ENCODE measurements at regions not wholly inside any gene's neighbourhood (a gene's known extent, or its start where the extent isn't known, plus 50 kb on each side); places are given as distances from the start of the nearest gene placed in this dataset.
A peak's percentile ranks its signal among the peaks of the same experiment; 100 is the strongest.

GRCh38 chr12:11954181-11954580 is 116.6 kb upstream of the BCL2L14 start:
- no peak for TF ChIP-seq CTCF (IDR thresholded peaks at IDR 0.05)
- no peak overlapping the region for H3K4me3 ChIP-seq
- intact Hi-C loops (cut with DNase I), result no loop called here
- WGBS, 2 donors, result 70 to 78% methylated on average over 2 of the region's 2 CpGs
- no peak overlapping the region for H3K27ac ChIP-seq
- no peaks in the 10 kb centered on the region for H3K36me3 ChIP-seq
- FAIRE-seq (no peak), DNase-seq (no peak), ATAC-seq (no peak)
- no peaks in the 10 kb centered on the region for H3K27me3 ChIP-seq
- H3K9me3 ChIP-seq, result no peaks in the 10 kb centered on the region
- no peaks in the 10 kb centered on the region for H3K4me1 ChIP-seq

GRCh38 chr12:11958221-11959091 is 112.3 kb upstream of the BCL2L14 start:
- H3K9me3 ChIP-seq, result no peaks in the 10 kb centered on the region
- FAIRE-seq (no peak), ATAC-seq (peak in 2 of 4 donors; percentile 39 to 58), DNase-seq (no peak)
- no peaks in the 10 kb centered on the region for H3K27me3 ChIP-seq
- no peak overlapping the region for H3K4me3 ChIP-seq
- intact Hi-C loops (cut with DNase I), result no loop called here
- TF ChIP-seq CTCF (IDR thresholded peaks at IDR 0.05), result no peak
- no peaks in the 10 kb centered on the region for H3K4me1 ChIP-seq
- no peaks in the 10 kb centered on the region for H3K36me3 ChIP-seq
- no peak overlapping the region for H3K27ac ChIP-seq
- WGBS, 2 donors, result 84 to 85% methylated on average over 9 of the region's 9 CpGs

GRCh38 chr12:11959117-11959823 is 111.5 kb upstream of the BCL2L14 start:
- DNase-seq (no peak), FAIRE-seq (no peak), ATAC-seq (peak in 3 of 4 donors; percentile 11 to 48 (median 39))
- TF ChIP-seq CTCF (IDR thresholded peaks at IDR 0.05), result no peak
- H3K27me3 ChIP-seq, result no peaks in the 10 kb centered on the region
- no peak overlapping the region for H3K27ac ChIP-seq
- no peaks in the 10 kb centered on the region for H3K9me3 ChIP-seq
- H3K4me3 ChIP-seq, result no peak overlapping the region
- 73% methylated on average over 9 of the region's 9 CpGs for WGBS, 2 donors
- H3K4me1 ChIP-seq, result no peaks in the 10 kb centered on the region
- H3K36me3 ChIP-seq, result no peaks in the 10 kb centered on the region
- intact Hi-C loops (cut with DNase I), result no loop called here

- FAIRE-seq, result no peak
Observed at GRCh38 chr12:11960646-11961045, 110.1 kb upstream of the BCL2L14 start.

More at GRCh38 chr12:11960646-11961045, 110.1 kb upstream of the BCL2L14 start:
- Histone ChIP-seq H3K27ac (no peak overlapping the region), H3K36me3 (no peaks in the 10 kb centered on the region), H3K4me3 (no peak overlapping the region), H3K27me3 (no peaks in the 10 kb centered on the region), H3K9me3 (no peaks in the 10 kb centered on the region), H3K4me1 (no peaks in the 10 kb centered on the region)
- no peak for TF ChIP-seq CTCF (IDR thresholded peaks at IDR 0.05)
- DNase-seq (no peak), ATAC-seq (no peak)
- WGBS, 2 donors, result 90 to 93% methylated on average over 6 of the region's 6 CpGs
- intact Hi-C loops (cut with DNase I), result no loop called here

All from pancreas (tissue), 10 donors.